NCI-H1694 treated with DMSO at 0.1 percent for 48 hours (cell line): ENCODE measurements at regions not wholly inside any gene's neighbourhood (a gene's known extent, or its start where the extent isn't known, plus 50 kb on each side); places are given as distances from the start of the nearest gene placed in this dataset.
"Not testable (repeated sequence)": the region's sequence is repeated elsewhere in the genome, so short reads cannot be mapped to it uniquely, and the experiment has no call there.

Experiments used
- DNase-seq: peaks from one replicate; lab custom pipeline; 2025; lab: John Stamatoyannopoulos, UW

DNA sequence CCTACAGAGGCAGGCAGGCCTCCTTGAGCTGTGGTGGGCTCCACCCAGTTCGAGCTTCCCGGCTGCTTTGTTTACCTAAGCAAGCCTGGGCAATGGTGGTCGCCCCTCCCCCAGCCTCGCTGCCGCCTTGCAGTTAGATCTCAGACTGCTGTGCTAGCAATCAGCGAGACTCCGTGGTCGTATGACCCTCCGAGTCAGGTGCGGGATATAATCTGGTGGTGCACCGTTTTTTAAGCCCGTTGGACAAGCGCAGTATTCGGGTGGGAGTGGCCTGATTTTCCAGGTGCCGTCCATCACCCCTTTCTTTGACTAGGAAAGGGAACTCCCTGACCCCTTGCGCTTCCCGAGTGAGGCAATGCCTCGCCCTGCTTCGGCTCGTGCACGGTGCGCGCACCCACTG is 407.6 kb downstream of the NTRK2 start:
- not testable (repeated sequence) for DNase-seq
